NK-92 (cell line): ENCODE measurements at regions not wholly inside any gene's neighbourhood (a gene's known extent, or its start where the extent isn't known, plus 50 kb on each side); places are given as distances from the start of the nearest gene placed in this dataset.
"Not testable (repeated sequence)": the region's sequence is repeated elsewhere in the genome, so short reads cannot be mapped to it uniquely, and the experiment has no call there.

ENCODE experiments used
- DNase-seq: peaks from one replicate; lab custom pipeline; 2025; ENCODE audit not compliant: unreplicated experiment; lab: John Stamatoyannopoulos, UW

GRCh38 chr3:59240666-59241255, 190.9 kb upstream of the CFAP20DC start:
- no peak for DNase-seq

DNA sequence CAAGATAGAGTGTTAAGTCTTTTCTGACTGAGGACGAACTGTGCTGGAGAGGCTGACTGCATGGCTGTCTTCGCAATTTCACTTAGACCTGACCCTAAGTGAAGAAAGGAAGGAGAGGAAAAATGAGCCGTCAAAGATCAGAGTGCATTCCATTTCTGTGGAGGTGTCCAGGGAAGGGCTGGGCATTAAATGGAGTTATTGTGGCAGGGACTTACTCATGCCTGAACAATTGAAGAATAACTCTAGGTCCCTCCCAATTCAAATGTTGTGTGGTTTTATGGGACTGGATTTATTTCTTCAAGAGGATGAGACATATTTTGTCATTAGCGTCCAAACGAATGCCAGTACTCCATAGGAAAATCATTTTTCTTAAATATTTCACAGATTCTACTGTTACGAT, 187.3 kb upstream of the CFAP20DC start:
- DNase-seq: no peak

DNA sequence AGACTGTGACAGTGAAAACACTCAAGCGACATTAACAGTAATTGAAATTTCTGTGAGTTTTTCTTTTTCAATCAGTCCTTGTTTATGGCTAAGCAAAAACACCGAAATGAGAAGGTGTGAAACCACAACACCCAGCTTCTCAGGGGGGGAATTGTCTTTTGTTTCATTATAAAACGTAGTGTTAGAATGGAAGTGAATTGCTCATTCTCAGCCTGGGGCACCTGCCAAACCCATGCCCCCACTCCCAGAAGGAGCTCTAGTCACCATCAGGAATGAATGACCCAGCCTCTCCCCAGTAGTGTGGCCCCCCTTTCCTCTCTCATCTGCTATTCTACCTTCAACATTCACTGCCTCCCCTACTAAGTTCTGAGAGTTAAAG, 185.8 kb upstream of the CFAP20DC start:
- no peak for DNase-seq

- DNase-seq: no peak
Measured at GRCh38 chr3:59234884-59235633, 185.2 kb upstream of the CFAP20DC start.

DNA sequence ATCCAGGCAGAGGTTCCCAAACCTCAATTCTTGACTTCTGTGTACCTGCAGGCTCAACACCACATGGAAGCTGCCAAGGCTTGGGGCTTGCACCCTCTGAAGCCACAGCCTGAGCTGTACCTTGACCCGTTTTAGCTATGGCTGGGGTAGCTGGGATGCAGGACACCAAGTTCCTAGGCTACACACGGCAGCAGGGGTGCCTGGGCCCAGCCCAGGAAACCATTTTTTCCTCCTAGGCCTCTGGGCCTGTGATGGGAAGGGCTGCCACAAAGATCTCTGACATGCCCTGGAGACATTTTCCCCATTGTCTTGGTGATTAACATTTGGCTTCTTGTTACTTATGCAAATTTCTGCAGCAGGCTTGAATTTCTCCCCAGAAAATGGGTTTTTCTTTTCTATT, 180.6 kb upstream of the CFAP20DC start:
- not testable (repeated sequence) for DNase-seq

DNA sequence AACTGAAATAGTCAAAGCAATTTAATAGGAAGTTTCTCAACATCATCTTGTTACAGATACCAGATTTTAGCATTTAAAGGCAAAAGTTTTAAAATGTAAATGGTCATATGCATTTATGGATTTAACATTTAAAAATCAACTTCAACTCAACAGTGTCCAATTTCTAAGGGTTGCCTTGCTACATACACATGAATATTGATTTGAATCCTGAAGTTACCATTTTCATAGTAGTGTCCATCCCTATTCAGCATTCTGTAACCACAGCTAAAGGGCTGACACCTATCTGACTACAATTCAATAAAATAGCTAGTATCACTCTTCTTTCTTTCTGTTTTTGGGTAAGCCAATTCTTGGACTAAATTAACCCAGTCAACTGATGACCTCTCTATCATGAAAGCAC, 164.0 kb upstream of the CFAP20DC start:
- no peak for DNase-seq

GRCh38 chr3:59212128-59212779, 162.4 kb upstream of the CFAP20DC start:
- DNase-seq: no peak

DNA sequence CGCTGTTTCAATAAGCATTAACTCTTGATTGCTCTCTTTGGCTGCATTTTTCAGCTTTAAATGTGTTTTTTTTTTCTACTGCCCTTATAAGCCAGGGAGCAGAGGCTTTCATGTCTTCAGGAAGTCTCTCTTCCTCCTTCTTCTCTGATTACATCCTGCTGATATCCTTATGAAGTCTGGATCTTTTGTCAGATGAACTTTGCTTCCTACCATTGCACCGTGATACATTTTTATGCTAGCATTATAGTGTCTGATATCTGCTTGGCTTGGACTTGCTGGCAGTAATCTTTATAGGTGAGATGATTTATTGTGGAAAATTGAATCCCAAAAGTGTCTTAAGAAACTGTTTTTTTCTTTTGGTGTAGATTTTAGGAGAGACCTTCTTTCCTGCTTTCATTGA, 160.4 kb upstream of the CFAP20DC start:
- DNase-seq: no peak

DNA sequence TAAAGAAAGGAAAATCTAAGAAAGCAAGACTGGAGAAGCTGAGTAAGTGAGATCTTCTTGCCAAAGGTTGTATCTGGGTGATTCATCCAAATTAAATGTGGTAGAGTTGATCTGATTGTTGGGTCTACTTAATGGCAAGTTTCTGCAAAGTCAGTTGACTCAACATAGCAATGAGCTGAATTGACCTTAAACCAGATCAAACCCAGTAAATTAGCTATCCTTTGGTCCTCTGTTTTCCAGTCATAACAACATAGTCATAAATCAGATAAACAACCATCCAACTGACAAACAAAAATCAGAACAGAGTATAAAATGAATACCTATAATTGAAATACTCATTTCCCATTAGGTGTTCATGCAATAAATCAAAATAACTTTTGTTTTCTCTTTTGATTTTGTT, 142.6 kb upstream of the CFAP20DC start:
- DNase-seq: no peak

DNA sequence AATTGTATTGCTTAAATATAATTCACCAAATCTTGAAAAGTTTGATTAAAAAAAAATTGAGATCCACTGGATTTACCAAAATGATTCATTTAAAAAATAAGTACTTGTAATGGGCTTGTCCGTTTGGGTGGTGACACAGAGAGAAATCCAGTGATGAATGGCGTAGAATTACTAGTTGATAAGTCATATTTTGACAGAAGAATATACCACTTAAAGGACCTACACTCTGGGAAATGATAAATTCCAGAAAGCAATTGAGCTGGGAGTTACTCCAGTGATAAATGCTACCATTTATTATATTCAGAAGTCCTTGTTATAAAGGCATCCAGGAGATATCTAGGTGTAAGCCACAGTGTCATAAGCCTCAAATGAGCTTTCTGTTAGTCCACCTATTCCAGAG, 141.8 kb upstream of the CFAP20DC start:
- DNase-seq: no peak

DNA sequence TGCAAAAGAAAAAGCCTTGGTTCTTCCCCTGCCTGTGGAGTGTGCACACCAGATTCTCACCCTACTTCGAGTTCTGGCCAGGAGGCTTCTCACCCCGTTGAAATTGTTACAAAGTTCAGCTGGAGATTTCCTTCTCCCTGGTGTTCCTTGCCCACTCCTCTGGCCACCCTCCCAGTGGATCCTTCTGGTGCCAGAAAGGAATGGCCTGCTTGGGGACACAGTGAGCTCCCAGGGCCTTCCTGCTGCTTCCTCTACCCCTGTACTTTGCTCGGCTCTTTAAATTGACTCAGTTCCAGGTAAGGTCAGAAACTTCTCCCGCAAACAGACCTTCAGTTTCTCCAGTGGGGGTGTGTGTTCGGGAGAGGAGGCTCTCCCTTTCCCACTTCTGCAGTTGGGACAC, 140.1 kb upstream of the CFAP20DC start:
- no peak for DNase-seq

DNA sequence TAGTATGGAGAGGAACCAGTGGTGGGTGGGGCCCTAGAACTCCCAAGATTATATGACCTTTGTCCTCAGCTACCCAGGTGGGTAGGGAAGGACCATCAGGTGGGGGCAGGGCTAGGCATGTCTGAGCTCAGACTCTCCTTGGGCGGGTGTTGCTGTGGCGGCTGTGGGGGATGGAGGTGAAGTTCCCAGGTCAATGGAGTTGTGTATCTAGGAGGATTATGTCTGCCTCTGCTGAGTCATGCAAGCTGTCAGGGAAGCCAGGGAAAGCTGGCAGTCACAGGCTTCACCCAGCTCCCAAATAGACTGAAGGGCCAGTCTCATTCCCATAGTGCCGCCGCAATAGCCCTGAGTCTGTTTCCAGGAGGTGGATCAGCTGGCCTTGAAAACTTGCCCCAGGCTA, 139.7 kb upstream of the CFAP20DC start:
- DNase-seq: no peak

GRCh38 chr3:59186725-59187124, 136.9 kb upstream of the CFAP20DC start:
- no peak for DNase-seq

GRCh38 chr3:59185591-59186369, 136.0 kb upstream of the CFAP20DC start:
- DNase-seq: no peak

DNA sequence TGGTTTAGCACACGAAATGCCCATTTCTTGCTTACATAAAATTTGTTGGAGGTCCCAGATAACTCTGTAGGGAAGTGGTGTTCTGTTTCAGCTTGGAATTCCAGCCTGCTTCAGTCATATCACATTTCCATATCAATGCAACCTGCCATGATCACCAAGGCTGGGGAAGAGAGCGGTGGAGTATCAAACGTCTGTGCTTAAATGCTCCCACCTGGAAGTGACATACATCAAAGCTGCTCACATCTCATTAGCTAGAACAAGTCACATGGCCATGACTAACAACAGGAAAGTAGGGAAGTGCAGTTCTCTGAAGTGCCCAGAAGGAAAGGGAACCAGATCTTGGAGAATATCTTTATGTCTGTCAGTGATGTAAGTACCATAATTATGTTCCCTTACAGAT, 130.2 kb upstream of the CFAP20DC start:
- no peak for DNase-seq

GRCh38 chr3:59178698-59179097, 128.9 kb upstream of the CFAP20DC start:
- DNase-seq: no peak

DNA sequence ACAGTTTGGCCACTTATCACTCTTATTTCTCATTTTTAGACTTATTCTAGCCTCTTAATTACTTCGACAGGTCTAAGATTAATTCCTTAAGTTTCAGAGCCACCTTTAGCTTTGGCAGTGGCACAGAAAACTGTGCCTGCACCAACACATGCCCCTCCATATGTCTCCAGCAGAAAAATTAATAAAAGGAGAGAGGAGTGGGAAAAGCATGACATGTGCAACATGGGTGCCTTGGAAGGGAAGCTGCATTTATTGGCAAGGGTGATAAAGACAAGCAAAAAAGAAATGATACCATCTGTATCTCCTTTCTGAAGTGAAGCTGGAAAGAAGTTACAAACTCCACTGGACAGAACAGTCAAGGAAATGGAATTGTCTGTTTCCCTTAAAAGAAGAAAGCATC, 121.7 kb upstream of the CFAP20DC start:
- no peak for DNase-seq

GRCh38 chr3:59170166-59170565, 120.3 kb upstream of the CFAP20DC start:
- not testable (repeated sequence) for DNase-seq

DNA sequence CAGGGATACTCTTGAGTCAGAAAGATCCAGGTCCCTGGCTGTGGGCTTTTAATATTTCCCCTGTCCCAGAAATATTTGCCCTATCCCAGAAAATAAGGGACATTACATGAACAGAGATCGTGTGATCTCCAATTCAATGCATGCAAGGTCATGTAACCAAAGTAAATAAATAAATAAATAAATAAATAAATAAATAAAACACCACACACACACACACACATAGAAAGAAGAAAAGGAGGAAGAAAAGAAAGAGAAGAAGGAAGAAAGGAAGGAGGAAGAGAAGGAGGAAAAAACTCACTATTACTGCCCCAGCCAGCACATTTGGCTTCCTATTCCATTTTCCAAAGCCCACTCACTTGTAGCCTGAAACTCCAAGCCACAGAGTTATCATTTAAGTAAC, 117.9 kb upstream of the CFAP20DC start:
- DNase-seq: no peak

GRCh38 chr3:59163953-59164352, 114.1 kb upstream of the CFAP20DC start:
- DNase-seq: no peak

GRCh38 chr3:59161048-59161447, 111.2 kb upstream of the CFAP20DC start:
- no peak for DNase-seq
